COR-L47 (cell line): ENCODE measurements at regions not wholly inside any gene's neighbourhood (a gene's known extent, or its start where the extent isn't known, plus 50 kb on each side); places are given as distances from the start of the nearest gene placed in this dataset.

ENCODE experiments used
- DNase-seq: peaks from one replicate; lab custom pipeline; 2025; lab: John Stamatoyannopoulos, UW

DNA sequence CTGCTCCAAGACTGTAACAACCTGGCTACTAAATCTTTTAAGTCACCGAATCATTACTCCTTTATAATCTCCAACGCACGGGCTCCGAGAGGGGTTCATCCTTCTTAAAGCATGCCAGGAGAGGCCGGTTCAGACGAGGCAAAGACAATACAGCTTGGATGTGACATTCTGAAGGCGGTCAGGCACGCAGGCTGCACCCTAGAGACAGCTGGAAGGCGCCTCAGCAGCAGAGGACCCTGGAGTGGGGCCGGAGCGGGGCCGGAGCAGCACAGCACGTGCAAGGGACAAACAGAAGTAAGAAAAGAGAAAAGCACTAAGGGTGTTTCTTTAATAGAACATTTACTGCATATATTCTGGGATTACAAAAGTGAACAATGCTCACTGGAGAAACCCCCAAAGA lies 97.8 kb upstream of the PPP2R2D start:
- no peak for DNase-seq

- no peak for DNase-seq
Observed at GRCh38 chr10:131803860-131804425, 96.9 kb upstream of the PPP2R2D start.

GRCh38 chr10:131804551-131805295 lies 96.1 kb upstream of the PPP2R2D start:
- no peak for DNase-seq

- no peak for DNase-seq
Observed at GRCh38 chr10:131805696-131806095, 95.1 kb upstream of the PPP2R2D start.

GRCh38 chr10:131806146-131806545 lies 94.7 kb upstream of the PPP2R2D start:
- no peak for DNase-seq

GRCh38 chr10:131806646-131807317 lies 94.0 kb upstream of the PPP2R2D start:
- DNase-seq = no peak

GRCh38 chr10:131808370-131808930 lies 92.4 kb upstream of the PPP2R2D start:
- DNase-seq = no peak

DNA sequence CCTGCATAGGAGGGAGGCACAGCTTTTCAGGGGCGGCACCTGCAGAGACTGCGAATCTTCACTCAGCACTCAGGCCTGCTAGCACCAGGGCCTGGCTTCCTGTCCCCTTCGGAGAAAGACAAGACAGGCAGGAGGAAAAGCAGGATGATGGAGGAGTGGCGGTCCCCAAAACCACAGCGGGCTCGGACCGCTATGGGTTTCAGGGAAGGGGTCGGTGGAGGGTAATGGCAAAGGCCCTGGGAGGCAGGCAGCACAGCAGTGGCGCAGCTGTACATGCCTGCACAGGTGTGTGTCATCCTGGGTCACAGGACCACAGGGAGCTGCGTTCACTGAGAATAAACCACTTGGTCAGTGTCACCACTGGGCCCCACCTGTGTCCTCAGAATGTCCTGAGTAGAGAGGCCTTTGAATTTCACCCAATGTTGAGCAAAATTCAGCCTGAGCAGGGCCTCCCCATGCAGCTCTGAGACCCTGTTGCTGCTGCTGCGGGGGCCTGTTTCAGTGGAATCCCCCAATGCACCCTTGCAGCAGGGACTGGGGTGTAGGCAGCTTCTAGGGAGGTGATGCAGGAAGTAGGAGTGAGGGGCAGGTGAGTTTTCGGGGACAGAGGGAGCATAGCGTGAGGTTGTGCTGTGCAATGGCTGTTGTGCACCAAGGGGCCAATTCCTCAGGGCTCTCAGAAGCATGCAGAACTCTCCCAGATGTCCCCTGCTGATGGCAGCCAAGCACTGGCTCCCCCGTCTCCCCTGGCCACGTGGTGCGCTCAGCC lies 90.6 kb upstream of the PPP2R2D start:
- DNase-seq = no peak

GRCh38 chr10:131810805-131811629 lies 89.8 kb upstream of the PPP2R2D start:
- DNase-seq = no peak

- DNase-seq = no peak
Observed at GRCh38 chr10:131811630-131812403, 89.0 kb upstream of the PPP2R2D start.

- DNase-seq = no peak
Observed at GRCh38 chr10:131812736-131813604, 87.8 kb upstream of the PPP2R2D start.

GRCh38 chr10:131814567-131815265 lies 86.1 kb upstream of the PPP2R2D start:
- no peak for DNase-seq

DNA sequence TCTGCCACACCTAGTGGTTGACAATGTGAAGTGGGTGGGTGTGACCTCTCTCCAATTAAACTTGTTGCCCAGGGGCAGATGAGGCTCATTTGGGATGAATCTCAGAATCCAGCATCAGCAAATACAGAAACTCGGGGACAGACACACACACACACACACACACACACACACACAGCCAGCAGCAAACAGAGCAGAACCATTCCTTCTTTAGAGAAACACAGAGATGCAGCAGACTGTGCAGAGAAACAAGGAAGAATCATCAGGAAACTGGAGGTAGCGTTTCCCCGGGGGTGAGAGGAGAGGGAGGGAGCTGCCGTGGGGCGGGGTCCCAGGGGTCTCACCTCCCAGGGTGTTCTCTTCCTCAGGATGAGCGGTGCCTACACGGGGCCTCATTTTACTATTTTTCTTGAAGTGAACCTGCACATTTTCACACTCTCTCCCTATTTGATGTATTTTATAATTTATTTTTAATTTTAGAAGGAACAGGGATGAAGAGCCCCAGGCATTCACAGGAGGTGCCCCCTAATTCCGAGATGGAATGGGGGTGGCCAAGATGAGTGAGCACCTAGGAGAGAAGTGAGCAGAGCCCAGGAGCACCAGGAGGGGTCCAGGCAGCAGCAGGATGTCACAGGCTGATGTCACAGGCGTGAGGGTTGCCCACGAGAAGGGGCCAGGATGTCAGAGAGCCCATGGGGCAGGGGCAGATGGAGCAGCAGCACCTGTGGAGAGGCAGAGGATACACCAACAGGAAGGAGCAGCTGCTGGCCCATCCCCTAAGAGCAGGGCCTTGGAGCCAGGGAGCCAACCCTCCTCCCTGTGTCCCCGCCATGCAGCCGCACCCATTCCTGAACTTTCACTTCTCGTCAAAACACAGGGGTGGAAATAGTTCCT lies 85.3 kb upstream of the PPP2R2D start:
- no peak for DNase-seq

DNA sequence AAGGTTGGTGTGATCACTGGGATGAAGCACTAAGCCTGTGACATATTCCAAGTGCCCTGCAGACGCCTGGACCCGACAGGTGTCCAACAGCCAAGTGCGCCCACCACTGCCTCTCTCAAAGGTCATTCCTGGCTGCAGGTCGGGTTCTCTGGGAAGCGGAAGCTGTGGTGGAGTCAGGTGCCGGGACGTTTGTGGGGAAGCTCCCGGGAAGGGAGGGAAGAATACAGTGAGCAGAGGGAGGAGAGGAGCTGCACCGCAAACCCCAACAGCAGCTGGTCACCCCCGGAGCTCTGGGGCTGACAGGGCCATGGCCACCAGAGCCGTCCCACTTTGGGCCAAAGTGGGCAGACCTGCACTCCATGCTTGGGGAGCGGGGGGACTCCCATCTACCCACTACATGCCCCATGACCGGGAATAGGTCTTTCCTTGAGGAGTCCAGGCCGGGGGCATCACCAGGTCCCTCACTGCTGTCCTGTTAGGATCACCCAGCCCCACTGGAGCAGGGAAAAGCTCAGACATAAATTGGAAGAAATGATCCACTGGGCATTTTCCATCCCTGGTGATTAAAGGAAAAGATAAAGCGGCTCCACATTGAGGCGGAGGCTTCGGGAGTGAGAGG lies 84.5 kb upstream of the PPP2R2D start:
- no peak for DNase-seq

DNA sequence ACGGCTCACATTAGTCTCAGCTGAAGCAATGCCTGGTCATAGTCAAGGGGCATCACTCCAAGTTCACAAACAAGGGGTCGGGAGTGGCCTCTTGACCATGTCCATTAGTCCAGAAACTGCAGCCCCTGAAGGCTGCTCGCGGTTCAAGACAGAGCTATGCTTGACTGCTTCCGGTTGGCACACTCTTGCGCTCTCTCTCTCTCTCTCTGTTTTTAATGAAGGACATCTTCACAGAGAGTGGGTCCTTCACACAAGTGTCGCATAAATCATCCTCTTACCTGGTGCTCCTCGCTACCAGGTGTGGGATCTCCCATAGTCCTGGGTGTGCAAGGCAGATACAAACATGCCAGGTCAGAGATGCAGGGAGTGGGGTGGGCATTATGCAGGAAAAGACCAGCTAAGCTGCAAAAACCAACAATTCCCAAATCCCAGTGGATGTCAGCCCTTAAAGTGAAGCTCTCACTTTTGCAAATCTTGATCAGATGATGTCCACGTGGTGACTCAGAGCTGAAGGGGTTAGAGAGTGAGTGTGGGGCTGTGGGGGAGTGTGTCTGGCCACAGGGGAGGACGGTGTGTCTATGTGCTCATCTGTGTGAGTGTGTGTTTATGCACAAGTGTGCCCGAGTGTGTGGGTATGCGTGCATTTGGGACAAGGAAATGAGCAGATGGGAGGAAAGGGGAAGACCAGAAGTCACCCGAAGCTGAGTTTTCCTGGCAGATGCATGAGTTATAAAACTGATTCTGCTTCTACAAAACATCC lies 83.7 kb upstream of the PPP2R2D start:
- no peak for DNase-seq

DNA sequence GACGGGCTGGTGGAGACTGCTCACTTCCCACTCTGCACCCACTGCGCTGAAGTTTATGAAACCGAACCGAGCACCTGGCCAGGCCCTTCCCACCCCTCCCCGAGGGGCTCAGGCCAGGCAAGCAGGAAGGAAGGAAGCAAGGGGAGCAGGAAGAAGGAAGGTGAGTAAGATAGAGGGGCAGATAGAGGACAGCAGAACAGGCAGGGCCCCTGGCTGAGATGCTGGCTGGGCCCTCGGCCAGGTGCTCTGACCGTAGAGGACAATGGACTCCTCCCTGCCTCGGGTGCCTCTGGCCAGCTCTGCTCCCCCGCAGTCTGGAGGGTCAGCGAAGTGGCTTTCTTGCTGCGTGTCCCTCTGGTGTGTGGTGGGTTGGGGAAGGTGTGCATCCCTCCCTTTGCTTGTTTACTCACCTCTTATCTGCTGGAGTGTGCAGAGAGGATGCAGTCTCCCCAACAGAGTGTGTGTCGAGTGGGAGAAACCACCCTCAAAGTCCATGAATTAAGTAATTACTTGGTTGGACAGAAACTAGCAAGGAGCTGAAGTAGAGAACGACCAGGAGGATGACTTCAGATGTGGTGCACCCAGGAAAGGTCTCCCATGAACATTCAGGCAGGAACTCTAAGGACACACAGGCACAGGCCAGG lies 82.8 kb upstream of the PPP2R2D start:
- DNase-seq = no peak
